Stomach smooth muscle (tissue), 2 donors: ENCODE measurements at regions not wholly inside any gene's neighbourhood (a gene's known extent, or its start where the extent isn't known, plus 50 kb on each side); places are given as distances from the start of the nearest gene placed in this dataset.

ENCODE experiments used
- H3K27ac ChIP-seq: one replicate; pipeline ENCODE4 v1.7.0; 2013; ENCODE audit warnings: mild to moderate bottlenecking, low read length, inconsistent platforms
- H3K27me3 ChIP-seq, 2 donors: one replicate each; pipeline ENCODE4 v1.7.0; 2013; ENCODE audit warnings: low read length in 2 of 2; ENCODE audit not compliant: insufficient read depth in 2 of 2, control insufficient read depth in 1 of 2
- H3K36me3 ChIP-seq, 2 donors: one replicate each; pipeline ENCODE4 v1.7.0; 2013; ENCODE audit warnings: low read length in 2 of 2; ENCODE audit not compliant: control insufficient read depth in 2 of 2, insufficient read depth in 2 of 2
- H3K4me1 ChIP-seq: one replicate; pipeline ENCODE4 v1.7.0; 2013; ENCODE audit warnings: low read length; ENCODE audit not compliant: control insufficient read depth, insufficient read depth
- H3K4me3 ChIP-seq, 2 donors: one replicate each; pipeline ENCODE4 v1.7.0; 2013; ENCODE audit warnings: low read length in 2 of 2
- H3K9ac ChIP-seq, 2 donors: one replicate each; pipeline ENCODE4 v1.7.0; 2013; ENCODE audit warnings: low read length in 2 of 2, mild to moderate bottlenecking in 1 of 2
- H3K9me3 ChIP-seq, 2 donors: one replicate each; pipeline ENCODE4 v1.7.0; 2013; ENCODE audit warnings: low read length in 2 of 2; ENCODE audit not compliant: control insufficient read depth in 2 of 2
- donor health status: healthy.
- donor health status: Pancreatic carcinoma.

- Histone ChIP-seq H3K27ac (no peak overlapping the region), H3K36me3 (no peaks in the 10 kb centered on the region), H3K27me3 (no peaks in the 10 kb centered on the region), H3K9me3 (no peaks in the 10 kb centered on the region), H3K9ac (no peak overlapping the region), H3K4me1 (peaks cover 18% of the 10 kb centered on the region), H3K4me3 (no peak overlapping the region)
These were observed 260.1 kb upstream of the ARID1B start for GRCh38 chr6:156517088-156517487.

- Histone ChIP-seq H3K9me3 (no peaks in the 10 kb centered on the region), H3K36me3 (no peaks in the 10 kb centered on the region), H3K27ac (no peak overlapping the region), H3K4me3 (no peak overlapping the region), H3K4me1 (peaks cover 25% of the 10 kb centered on the region), H3K27me3 (no peaks in the 10 kb centered on the region), H3K9ac (no peak overlapping the region)
These were observed 261.9 kb upstream of the ARID1B start for GRCh38 chr6:156515242-156515641.

- Histone ChIP-seq H3K27me3 (no peaks in the 10 kb centered on the region), H3K4me1 (peaks cover 39% of the 10 kb centered on the region), H3K9me3 (no peaks in the 10 kb centered on the region), H3K36me3 (no peaks in the 10 kb centered on the region), H3K9ac (no peak overlapping the region), H3K4me3 (no peak overlapping the region), H3K27ac (peak overlapping the region; percentile 11)
These were observed 263.7 kb upstream of the ARID1B start for GRCh38 chr6:156513504-156513903.

- no peaks in the 10 kb centered on the region for H3K9me3 ChIP-seq
- H3K27me3 ChIP-seq, result no peaks in the 10 kb centered on the region
- H3K27ac ChIP-seq, result no peak overlapping the region
- H3K4me3 ChIP-seq, result no peak overlapping the region
- H3K9ac ChIP-seq, result no peak overlapping the region
- no peaks in the 10 kb centered on the region for H3K36me3 ChIP-seq
- peaks cover 50% of the 10 kb centered on the region for H3K4me1 ChIP-seq
These were observed 265.6 kb upstream of the ARID1B start for GRCh38 chr6:156511570-156511969.

DNA sequence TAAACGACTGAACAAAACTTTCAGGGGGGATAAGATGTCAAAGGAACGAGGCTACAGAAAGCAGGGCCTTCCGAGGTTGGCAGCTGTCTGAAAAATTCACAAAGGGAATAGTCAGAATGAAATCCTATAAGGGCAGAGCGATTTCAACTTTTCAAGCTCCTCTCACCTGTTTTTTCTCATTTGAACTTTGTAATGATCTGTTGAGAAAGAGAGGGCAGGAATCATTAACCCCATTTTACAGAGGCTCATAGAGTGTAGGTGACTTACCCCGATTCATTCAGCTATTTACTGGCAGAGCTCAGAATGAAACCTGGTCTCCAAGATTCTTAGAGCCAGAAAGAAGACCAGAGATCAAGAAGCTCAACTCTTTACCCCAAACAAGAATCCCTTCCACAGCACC, 266.1 kb upstream of the ARID1B start:
- Histone ChIP-seq H3K9me3 (no peaks in the 10 kb centered on the region), H3K27ac (peak overlapping the region; percentile 60), H3K36me3 (no peaks in the 10 kb centered on the region), H3K4me3 (peak overlapping the region in 1 of 2 donors; percentile 49), H3K4me1 (peaks cover 50% of the 10 kb centered on the region), H3K9ac (no peak overlapping the region), H3K27me3 (no peaks in the 10 kb centered on the region)

GRCh38 chr6:156510242-156510641, 266.9 kb upstream of the ARID1B start:
- no peaks in the 10 kb centered on the region for H3K9me3 ChIP-seq
- H3K9ac ChIP-seq, result no peak overlapping the region
- H3K27ac ChIP-seq, result peak overlapping the region; percentile 60
- peaks cover 50% of the 10 kb centered on the region for H3K4me1 ChIP-seq
- no peaks in the 10 kb centered on the region for H3K36me3 ChIP-seq
- H3K4me3 ChIP-seq, result no peak overlapping the region
- no peaks in the 10 kb centered on the region for H3K27me3 ChIP-seq

DNA sequence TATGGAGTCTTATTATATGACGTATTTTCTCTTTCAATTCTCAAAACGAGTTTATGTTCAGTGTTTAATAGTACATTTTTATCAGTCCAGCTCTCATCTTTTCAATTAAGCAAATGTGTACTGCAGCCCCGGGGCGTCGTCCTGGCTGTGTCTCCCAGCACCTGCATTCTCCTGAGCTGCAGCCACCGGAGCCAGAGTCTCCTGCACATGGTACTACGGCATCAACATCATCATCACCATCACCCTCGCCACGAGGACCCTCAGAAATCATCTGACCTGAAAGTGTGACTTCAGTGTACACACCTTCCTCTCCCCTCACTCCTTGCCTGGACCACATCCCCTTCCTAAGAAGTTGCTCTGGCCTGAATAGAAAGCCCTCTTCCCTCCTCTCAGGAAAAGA, 267.7 kb upstream of the ARID1B start:
- H3K27ac ChIP-seq, result peak overlapping the region; percentile 60
- no peaks in the 10 kb centered on the region for H3K36me3 ChIP-seq
- no peak overlapping the region for H3K9ac ChIP-seq
- H3K27me3 ChIP-seq, result no peaks in the 10 kb centered on the region
- H3K4me1 ChIP-seq, result peaks cover 50% of the 10 kb centered on the region
- no peak overlapping the region for H3K4me3 ChIP-seq
- H3K9me3 ChIP-seq, result no peaks in the 10 kb centered on the region

GRCh38 chr6:156508923-156509322, 268.3 kb upstream of the ARID1B start:
- Histone ChIP-seq H3K4me1 (peaks cover 47% of the 10 kb centered on the region), H3K9ac (no peak overlapping the region), H3K27ac (no peak overlapping the region), H3K36me3 (no peaks in the 10 kb centered on the region), H3K9me3 (no peaks in the 10 kb centered on the region), H3K27me3 (no peaks in the 10 kb centered on the region), H3K4me3 (no peak overlapping the region)

- Histone ChIP-seq H3K27me3 (no peaks in the 10 kb centered on the region), H3K36me3 (no peaks in the 10 kb centered on the region), H3K9me3 (no peaks in the 10 kb centered on the region), H3K27ac (peak overlapping the region; percentile 18), H3K9ac (no peak overlapping the region), H3K4me3 (no peak overlapping the region), H3K4me1 (peaks cover 40% of the 10 kb centered on the region)
These were observed 269.1 kb upstream of the ARID1B start for GRCh38 chr6:156508126-156508525.

- no peak overlapping the region for H3K4me3 ChIP-seq
These were observed 269.5 kb upstream of the ARID1B start for GRCh38 chr6:156507656-156508055.

GRCh38 chr6:156507106-156507505, 270.1 kb upstream of the ARID1B start:
- Histone ChIP-seq H3K4me1 (peaks cover 32% of the 10 kb centered on the region), H3K9ac (no peak overlapping the region), H3K36me3 (no peaks in the 10 kb centered on the region), H3K4me3 (no peak overlapping the region), H3K27me3 (no peaks in the 10 kb centered on the region), H3K9me3 (no peaks in the 10 kb centered on the region), H3K27ac (no peak overlapping the region)

More at GRCh38 chr6:156507656-156508055, 269.5 kb upstream of the ARID1B start:
- Histone ChIP-seq H3K27me3 (no peaks in the 10 kb centered on the region), H3K9me3 (no peaks in the 10 kb centered on the region), H3K4me1 (peaks cover 36% of the 10 kb centered on the region), H3K27ac (peak overlapping the region; percentile 18), H3K9ac (no peak overlapping the region), H3K36me3 (no peaks in the 10 kb centered on the region)
